ENCODE measurements at regions not wholly inside any gene's neighbourhood (a gene's known extent, or its start where the extent isn't known, plus 50 kb on each side); places are given as distances from the start of the nearest gene placed in this dataset.

GRCh38 chr3:31180274-31180673 is 285.8 kb upstream of the GADL1 start:
- ATAC-seq (no peak), DNase-seq (no peak)
- intact Hi-C loops (cut with DNase I), result no loop called here
- H3K27ac ChIP-seq, result no peak overlapping the region
- no peaks in the 10 kb centered on the region for H3K4me1 ChIP-seq
- no peaks in the 10 kb centered on the region for H3K27me3 ChIP-seq (ENCODE audit: low read depth)
- TF ChIP-seq CTCF (IDR thresholded peaks at IDR 0.05), result no peak
- no peak overlapping the region for H3K4me3 ChIP-seq
- H3K36me3 ChIP-seq, result no peaks in the 10 kb centered on the region
- H3K9me3 ChIP-seq, result no peaks in the 10 kb centered on the region

DNA sequence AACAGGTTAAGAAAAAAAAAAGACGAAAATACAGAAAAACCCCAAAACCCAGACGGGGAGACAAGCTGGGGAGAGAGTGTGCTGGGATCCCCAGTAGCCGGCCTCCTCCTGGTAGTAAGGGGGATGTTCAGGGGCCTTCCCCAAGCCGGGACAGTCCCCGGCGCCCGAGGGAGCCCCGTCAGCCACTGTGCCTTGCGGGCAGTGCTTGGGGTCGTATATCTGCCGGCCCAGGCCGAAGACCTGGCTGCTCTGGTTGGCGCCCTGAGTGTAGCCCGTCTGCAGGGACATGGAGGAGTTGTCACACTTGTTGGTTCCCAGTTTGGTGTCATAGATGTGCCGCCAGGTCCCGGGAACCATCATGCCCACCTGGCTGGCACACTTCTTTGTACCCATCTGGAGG is 287.2 kb upstream of the GADL1 start:
- no peaks in the 10 kb centered on the region for H3K36me3 ChIP-seq
- no peaks in the 10 kb centered on the region for H3K4me1 ChIP-seq
- intact Hi-C loops (cut with DNase I), result no loop called here
- no peaks in the 10 kb centered on the region for H3K9me3 ChIP-seq
- no peak overlapping the region for H3K4me3 ChIP-seq
- DNase-seq, result no peak
- H3K27ac ChIP-seq, result no peak overlapping the region
- no peak for ATAC-seq
- H3K27me3 ChIP-seq (ENCODE audit: low read depth), result no peaks in the 10 kb centered on the region
- no peak for TF ChIP-seq CTCF (IDR thresholded peaks at IDR 0.05)

- no peak for TF ChIP-seq CTCF (IDR thresholded peaks at IDR 0.05)
- Histone ChIP-seq H3K4me1 (no peaks in the 10 kb centered on the region), H3K27ac (no peak overlapping the region), H3K36me3 (no peaks in the 10 kb centered on the region), H3K27me3 (ENCODE audit: low read depth) (no peaks in the 10 kb centered on the region), H3K9me3 (no peaks in the 10 kb centered on the region), H3K4me3 (no peak overlapping the region)
- intact Hi-C loops (cut with DNase I), result no loop called here
- DNase-seq, result no peak
- no peak for ATAC-seq
These were observed 288.2 kb upstream of the GADL1 start for GRCh38 chr3:31182661-31183060.

GRCh38 chr3:31184261-31185061 is 290.0 kb upstream of the GADL1 start:
- no peak for TF ChIP-seq CTCF (IDR thresholded peaks at IDR 0.05)
- DNase-seq (no peak), ATAC-seq (no peak)
- Histone ChIP-seq H3K36me3 (no peaks in the 10 kb centered on the region), H3K27me3 (ENCODE audit: low read depth) (no peaks in the 10 kb centered on the region), H3K27ac (no peak overlapping the region), H3K9me3 (no peaks in the 10 kb centered on the region), H3K4me3 (no peak overlapping the region), H3K4me1 (no peaks in the 10 kb centered on the region)
- intact Hi-C loops (cut with DNase I), result no loop called here

DNA sequence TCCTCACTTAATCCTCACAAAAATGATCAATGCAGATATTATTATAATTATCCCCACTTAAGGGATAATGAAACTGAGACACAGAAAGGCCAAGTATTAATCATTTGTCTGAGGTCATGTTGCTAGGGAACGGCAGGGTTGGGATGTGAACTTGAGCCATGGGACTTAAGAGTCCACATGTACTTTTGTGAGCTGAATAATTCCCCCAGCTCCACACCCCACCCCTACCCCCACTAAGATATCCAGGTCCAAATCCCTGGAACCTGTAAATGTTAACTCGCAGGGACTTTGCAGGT is 290.5 kb upstream of the GADL1 start:
- no peaks in the 10 kb centered on the region for H3K36me3 ChIP-seq
- no peaks in the 10 kb centered on the region for H3K27me3 ChIP-seq (ENCODE audit: low read depth)
- ATAC-seq, result no peak
- intact Hi-C loops (cut with DNase I), result no loop called here
- no peak overlapping the region for H3K27ac ChIP-seq
- TF ChIP-seq CTCF (IDR thresholded peaks at IDR 0.05), result no peak
- H3K4me3 ChIP-seq, result no peak overlapping the region
- H3K4me1 ChIP-seq, result no peaks in the 10 kb centered on the region
- no peak for DNase-seq
- no peaks in the 10 kb centered on the region for H3K9me3 ChIP-seq
